ENCODE measurements at regions not wholly inside any gene's neighbourhood (a gene's known extent, or its start where the extent isn't known, plus 50 kb on each side); places are given as distances from the start of the nearest gene placed in this dataset.

DNA sequence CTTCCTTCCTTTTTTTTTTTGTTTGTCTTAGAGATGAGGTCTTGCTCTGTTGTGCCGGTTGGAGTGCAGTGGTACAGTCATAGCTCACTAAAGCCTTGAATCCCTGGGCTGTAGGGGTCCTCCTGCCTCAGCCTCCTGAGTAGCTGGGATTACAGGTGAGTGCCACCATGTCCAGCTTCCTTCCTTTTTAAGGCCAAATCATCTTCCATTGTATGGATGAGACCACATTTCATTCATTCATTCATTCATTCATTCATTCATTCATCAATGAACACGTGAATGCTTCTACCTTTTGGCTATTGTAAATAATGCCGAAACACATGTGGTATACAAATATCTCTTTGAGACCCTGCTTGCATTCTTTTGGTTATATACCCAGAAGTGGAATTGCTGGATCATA is 60.0 kb upstream of the BAIAP2L1 start:
- Mint-ChIP-seq H3K4me3 (ENCODE audit: unreplicated experiment) (no peak overlapping the region), H3K27me3 (ENCODE audit: low read depth) (peaks cover 25% of the 10 kb centered on the region), H3K9me3 (ENCODE audit: low read depth) (no peaks in the 10 kb centered on the region)

DNA sequence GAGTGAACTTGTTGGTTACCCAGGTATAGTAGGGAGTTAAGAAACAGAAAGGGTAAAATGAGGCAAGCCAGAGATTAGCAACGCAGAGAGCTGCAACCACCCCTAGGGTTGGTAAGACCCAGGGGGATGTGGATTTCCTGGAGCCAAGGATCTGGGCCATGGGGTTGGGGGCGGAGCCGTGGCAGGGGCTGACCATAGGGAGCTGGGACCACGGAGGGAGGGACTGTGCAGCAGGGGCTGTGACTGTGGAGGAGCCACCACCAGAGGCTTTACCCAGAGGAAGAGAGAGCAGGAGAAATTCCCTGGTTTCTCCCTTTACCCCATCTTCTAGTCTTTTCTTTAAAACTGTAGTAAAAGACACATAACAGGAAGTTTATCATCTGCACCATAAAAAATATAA is 58.6 kb upstream of the BAIAP2L1 start:
- Mint-ChIP-seq H3K4me1 (ENCODE audit: low read depth) (no peaks in the 10 kb centered on the region), H3K27me3 (ENCODE audit: low read depth) (peaks cover 20% of the 10 kb centered on the region), H3K9me3 (ENCODE audit: low read depth) (no peaks in the 10 kb centered on the region), H3K36me3 (ENCODE audit: low read depth) (no peaks in the 10 kb centered on the region), H3K27ac (ENCODE audit: unreplicated experiment) (no peak overlapping the region), H3K4me3 (ENCODE audit: unreplicated experiment) (no peak overlapping the region)
- DNase-seq (ENCODE audit: low spot score) = no peak
- TF ChIP-seq, protein P1, sequence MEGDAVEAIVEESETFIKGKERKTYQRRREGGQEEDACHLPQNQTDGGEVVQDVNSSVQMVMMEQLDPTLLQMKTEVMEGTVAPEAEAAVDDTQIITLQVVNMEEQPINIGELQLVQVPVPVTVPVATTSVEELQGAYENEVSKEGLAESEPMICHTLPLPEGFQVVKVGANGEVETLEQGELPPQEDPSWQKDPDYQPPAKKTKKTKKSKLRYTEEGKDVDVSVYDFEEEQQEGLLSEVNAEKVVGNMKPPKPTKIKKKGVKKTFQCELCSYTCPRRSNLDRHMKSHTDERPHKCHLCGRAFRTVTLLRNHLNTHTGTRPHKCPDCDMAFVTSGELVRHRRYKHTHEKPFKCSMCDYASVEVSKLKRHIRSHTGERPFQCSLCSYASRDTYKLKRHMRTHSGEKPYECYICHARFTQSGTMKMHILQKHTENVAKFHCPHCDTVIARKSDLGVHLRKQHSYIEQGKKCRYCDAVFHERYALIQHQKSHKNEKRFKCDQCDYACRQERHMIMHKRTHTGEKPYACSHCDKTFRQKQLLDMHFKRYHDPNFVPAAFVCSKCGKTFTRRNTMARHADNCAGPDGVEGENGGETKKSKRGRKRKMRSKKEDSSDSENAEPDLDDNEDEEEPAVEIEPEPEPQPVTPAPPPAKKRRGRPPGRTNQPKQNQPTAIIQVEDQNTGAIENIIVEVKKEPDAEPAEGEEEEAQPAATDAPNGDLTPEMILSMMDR (IDR thresholded peaks at IDR 0.05) = no peak

More for the DNA sequence above, 60.0 kb upstream of the BAIAP2L1 start:
- no peak overlapping the region for H3K27ac Mint-ChIP-seq (ENCODE audit: unreplicated experiment)
- TF ChIP-seq, protein P1 (IDR thresholded peaks at IDR 0.05) = no peak
- no peak for DNase-seq (ENCODE audit: low spot score)
- H3K4me1 Mint-ChIP-seq (ENCODE audit: low read depth) = no peaks in the 10 kb centered on the region
- no peaks in the 10 kb centered on the region for H3K36me3 Mint-ChIP-seq (ENCODE audit: low read depth)

DNA sequence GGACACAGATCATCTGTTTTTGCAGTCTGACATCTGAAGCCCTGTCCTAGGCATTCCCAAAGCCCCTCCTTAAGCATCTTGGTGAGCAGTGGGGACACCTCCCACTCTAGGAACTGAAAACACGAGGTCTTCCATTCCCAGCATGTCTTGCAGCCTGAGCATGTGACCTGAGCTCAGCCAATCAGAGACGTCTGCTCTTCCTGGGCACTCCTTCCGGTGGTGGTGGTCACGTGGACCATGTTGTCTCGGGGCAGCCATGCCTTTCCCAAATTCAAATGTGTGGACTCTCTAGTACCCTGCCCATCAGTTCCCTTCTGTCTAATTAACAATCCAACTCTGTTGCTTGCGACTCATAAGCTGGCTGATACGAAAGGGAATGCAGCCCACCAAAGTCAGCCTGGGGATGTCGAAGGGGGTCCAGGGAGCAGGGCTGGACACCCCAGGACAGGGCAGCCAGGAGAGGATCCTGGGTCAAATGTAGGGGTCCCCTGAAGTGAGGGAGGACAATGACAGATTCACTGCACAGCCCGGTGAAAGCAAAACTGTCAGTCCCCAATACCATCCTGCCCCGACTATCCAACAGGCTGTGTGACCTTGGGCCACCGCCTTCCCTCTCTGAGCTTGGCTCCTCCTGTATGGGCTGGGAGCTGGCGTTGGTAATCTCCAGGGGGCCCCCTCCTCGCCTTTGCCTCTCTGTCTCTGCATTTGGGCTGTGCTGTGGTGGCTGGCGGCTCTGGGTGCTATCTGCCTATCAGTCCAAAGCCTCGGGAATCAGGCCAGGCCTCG is 57.4 kb upstream of the BAIAP2L1 start:
- DNase-seq (ENCODE audit: low spot score) = no peak
- TF ChIP-seq, protein P1 (IDR thresholded peaks at IDR 0.05) = no peak
- Mint-ChIP-seq H3K36me3 (ENCODE audit: low read depth) (no peaks in the 10 kb centered on the region), H3K4me1 (ENCODE audit: low read depth) (no peaks in the 10 kb centered on the region), H3K27ac (ENCODE audit: unreplicated experiment) (no peak overlapping the region), H3K4me3 (ENCODE audit: unreplicated experiment) (no peak overlapping the region), H3K9me3 (ENCODE audit: low read depth) (peaks cover under 1% of the 10 kb centered on the region), H3K27me3 (ENCODE audit: low read depth) (peaks cover 13% of the 10 kb centered on the region)

DNA sequence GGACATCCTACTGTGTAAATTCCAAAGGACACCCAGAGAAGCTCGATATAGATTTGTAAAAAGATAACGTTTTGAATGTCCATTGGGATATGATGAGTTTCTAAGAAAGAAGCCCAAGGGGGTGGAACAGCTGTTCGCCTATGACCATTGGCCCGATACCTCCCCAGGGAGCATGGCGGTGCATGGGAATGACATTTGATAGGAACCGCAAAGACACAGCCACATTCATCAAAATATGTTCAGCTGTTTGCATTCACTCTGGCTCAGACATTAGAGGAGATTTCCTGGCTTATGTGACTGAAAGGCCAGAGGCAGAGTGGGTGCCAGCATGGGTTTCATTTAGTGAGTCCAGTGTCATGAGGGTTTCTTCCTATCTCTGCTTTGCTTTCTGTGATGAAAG is 56.0 kb upstream of the BAIAP2L1 start:
- no peak overlapping the region for H3K27ac Mint-ChIP-seq (ENCODE audit: unreplicated experiment)
- no peaks in the 10 kb centered on the region for H3K4me1 Mint-ChIP-seq (ENCODE audit: low read depth)
- H3K9me3 Mint-ChIP-seq (ENCODE audit: low read depth) = peaks cover 6% of the 10 kb centered on the region
- peaks cover 3% of the 10 kb centered on the region for H3K27me3 Mint-ChIP-seq (ENCODE audit: low read depth)
- DNase-seq (ENCODE audit: low spot score) = no peak
- TF ChIP-seq, protein P1 (IDR thresholded peaks at IDR 0.05) = no peak
- no peak overlapping the region for H3K4me3 Mint-ChIP-seq (ENCODE audit: unreplicated experiment)
- no peaks in the 10 kb centered on the region for H3K36me3 Mint-ChIP-seq (ENCODE audit: low read depth)

DNA sequence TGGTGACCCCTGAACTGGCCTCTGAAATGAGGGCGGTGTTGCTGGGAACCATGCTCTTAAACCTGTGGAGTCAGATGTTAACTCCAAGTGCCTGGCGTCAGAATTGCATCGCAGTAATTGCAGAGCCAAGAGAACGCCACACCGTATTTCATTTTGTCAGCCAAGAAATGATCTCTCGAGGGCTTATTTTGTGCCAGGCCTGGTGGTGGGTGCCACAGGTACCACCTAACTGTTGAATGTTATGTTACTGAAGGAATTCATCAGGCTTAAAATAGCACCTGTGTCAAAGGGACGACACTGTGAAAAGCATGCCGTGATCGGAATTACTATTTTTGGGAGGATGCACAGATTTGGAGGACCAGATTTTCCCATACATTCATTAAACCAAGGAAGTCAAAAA is 51.9 kb upstream of the BAIAP2L1 start:
- Mint-ChIP-seq H3K36me3 (ENCODE audit: low read depth) (no peaks in the 10 kb centered on the region), H3K27ac (ENCODE audit: unreplicated experiment) (no peak overlapping the region), H3K9me3 (ENCODE audit: low read depth) (peaks cover 7% of the 10 kb centered on the region), H3K4me3 (ENCODE audit: unreplicated experiment) (no peak overlapping the region), H3K4me1 (ENCODE audit: low read depth) (no peaks in the 10 kb centered on the region), H3K27me3 (ENCODE audit: low read depth) (peaks cover 5% of the 10 kb centered on the region)
- no peak for DNase-seq (ENCODE audit: low spot score)
- TF ChIP-seq, protein P1 (IDR thresholded peaks at IDR 0.05) = no peak
